ENCODE measurements at regions not wholly inside any gene's neighbourhood (a gene's known extent, or its start where the extent isn't known, plus 50 kb on each side); places are given as distances from the start of the nearest gene placed in this dataset.

- no peak for DNase-seq (ENCODE audit: low read depth in 3 of 3)
These were observed 438.0 kb downstream of the DTHD1 start for GRCh38 chr4:36719425-36719824.

GRCh38 chr4:36722986-36723385 is 441.6 kb downstream of the DTHD1 start:
- DNase-seq (ENCODE audit: low read depth in 3 of 3) = no peak

GRCh38 chr4:36734334-36734733 is 452.9 kb downstream of the DTHD1 start:
- no peak for DNase-seq (ENCODE audit: low read depth in 3 of 3)

GRCh38 chr4:36737691-36738090 is 456.3 kb downstream of the DTHD1 start:
- DNase-seq (ENCODE audit: low read depth in 3 of 3) = no peak

- DNase-seq (ENCODE audit: low read depth in 3 of 3) = no peak
These were observed 459.4 kb downstream of the DTHD1 start for GRCh38 chr4:36740796-36741310.

GRCh38 chr4:36747277-36748129 is 466.1 kb downstream of the DTHD1 start:
- no peak for DNase-seq (ENCODE audit: low read depth in 3 of 3)

- no peak for DNase-seq (ENCODE audit: low read depth in 3 of 3)
These were observed 471.6 kb downstream of the DTHD1 start for GRCh38 chr4:36753048-36753447.

- DNase-seq (ENCODE audit: low read depth in 3 of 3) = no peak
These were observed 476.3 kb downstream of the DTHD1 start for GRCh38 chr4:36757580-36758311.

- DNase-seq (ENCODE audit: low read depth in 3 of 3) = no peak
These were observed 477.1 kb downstream of the DTHD1 start for GRCh38 chr4:36758312-36759178.

GRCh38 chr4:36761607-36762006 is 480.2 kb downstream of the DTHD1 start:
- no peak for DNase-seq (ENCODE audit: low read depth in 3 of 3)

- DNase-seq (ENCODE audit: low read depth in 3 of 3) = no peak
These were observed 480.7 kb upstream of the NWD2 start for GRCh38 chr4:36763814-36764213.

GRCh38 chr4:36767596-36767995 is 476.9 kb upstream of the NWD2 start:
- no peak for DNase-seq (ENCODE audit: low read depth in 3 of 3)

GRCh38 chr4:36771411-36772153 is 473.0 kb upstream of the NWD2 start:
- DNase-seq (ENCODE audit: low read depth in 3 of 3) = no peak

GRCh38 chr4:36772154-36772516 is 472.4 kb upstream of the NWD2 start:
- no peak for DNase-seq (ENCODE audit: low read depth in 3 of 3)

GRCh38 chr4:36773467-36773866 is 471.1 kb upstream of the NWD2 start:
- DNase-seq (ENCODE audit: low read depth in 3 of 3) = no peak

GRCh38 chr4:36775544-36775943 is 469.0 kb upstream of the NWD2 start:
- DNase-seq (ENCODE audit: low read depth in 3 of 3) = no peak

- DNase-seq (ENCODE audit: low read depth in 3 of 3) = no peak
These were observed 464.9 kb upstream of the NWD2 start for GRCh38 chr4:36779601-36780000.

- DNase-seq (ENCODE audit: low read depth in 3 of 3) = no peak
These were observed 458.6 kb upstream of the NWD2 start for GRCh38 chr4:36785973-36786372.

GRCh38 chr4:36786519-36786918 is 458.0 kb upstream of the NWD2 start:
- DNase-seq (ENCODE audit: low read depth in 3 of 3) = no peak

- DNase-seq (ENCODE audit: low read depth in 3 of 3) = no peak
These were observed 449.8 kb upstream of the NWD2 start for GRCh38 chr4:36794716-36795115.

- DNase-seq (ENCODE audit: low read depth in 3 of 3) = no peak
These were observed 432.4 kb upstream of the NWD2 start for GRCh38 chr4:36812149-36812548.
